Spleen (tissue), 7 donors: ENCODE measurements at regions not wholly inside any gene's neighbourhood (a gene's known extent, or its start where the extent isn't known, plus 50 kb on each side); places are given as distances from the start of the nearest gene placed in this dataset.

Experiments
- POLR2A ChIP-seq, 3 donors: fragments of 450-650 bp; IDR thresholded peaks; one replicate each; pipeline ENCODE4 v1.5.1; 2017; ENCODE audit warnings: antibody characterized with exemption in 3 of 3, mild to moderate bottlenecking in 1 of 3
- TF ChIP-seq, protein P1 (sequence below), 11 experiments: fragments of 200-600 bp in 7 of 11; fragments of 450-650 bp in 4 of 11; sonication (generic) in 4 of 11; IDR thresholded peaks in 8 of 11; conservative IDR thresholded peaks in 3 of 11; 1 replicate in 7 of 11; 2 replicates in 4 of 11; pipeline versions ENCODE4 v1.4.0 to v1.8.0; 2016 to 2021; ENCODE audit warnings: antibody characterized with exemption in 11 of 11, inconsistent platforms in 4 of 11, mild to moderate bottlenecking in 1 of 11
- donor health status: DM: no; HTN: no; CAD: no; lungs with moderate emphysema.
- donor health status: DM: no; HTN: no; CAD: no.
- donor health status: DM: no; HTN: no; CAD: no.

GRCh38 chr2:120793682-120794403 lies 58.2 kb downstream of the GLI2 start:
- no peak for TF ChIP-seq POLR2A (IDR thresholded peaks at IDR 0.05)
- TF ChIP-seq, protein P1, sequence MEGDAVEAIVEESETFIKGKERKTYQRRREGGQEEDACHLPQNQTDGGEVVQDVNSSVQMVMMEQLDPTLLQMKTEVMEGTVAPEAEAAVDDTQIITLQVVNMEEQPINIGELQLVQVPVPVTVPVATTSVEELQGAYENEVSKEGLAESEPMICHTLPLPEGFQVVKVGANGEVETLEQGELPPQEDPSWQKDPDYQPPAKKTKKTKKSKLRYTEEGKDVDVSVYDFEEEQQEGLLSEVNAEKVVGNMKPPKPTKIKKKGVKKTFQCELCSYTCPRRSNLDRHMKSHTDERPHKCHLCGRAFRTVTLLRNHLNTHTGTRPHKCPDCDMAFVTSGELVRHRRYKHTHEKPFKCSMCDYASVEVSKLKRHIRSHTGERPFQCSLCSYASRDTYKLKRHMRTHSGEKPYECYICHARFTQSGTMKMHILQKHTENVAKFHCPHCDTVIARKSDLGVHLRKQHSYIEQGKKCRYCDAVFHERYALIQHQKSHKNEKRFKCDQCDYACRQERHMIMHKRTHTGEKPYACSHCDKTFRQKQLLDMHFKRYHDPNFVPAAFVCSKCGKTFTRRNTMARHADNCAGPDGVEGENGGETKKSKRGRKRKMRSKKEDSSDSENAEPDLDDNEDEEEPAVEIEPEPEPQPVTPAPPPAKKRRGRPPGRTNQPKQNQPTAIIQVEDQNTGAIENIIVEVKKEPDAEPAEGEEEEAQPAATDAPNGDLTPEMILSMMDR (IDR thresholded peaks at IDR 0.05 in 8 of 11, conservative IDR thresholded peaks at IDR 0.05 in 3 of 11), result no peak
